Omental fat pad (tissue), 3 donors: ENCODE measurements at regions not wholly inside any gene's neighbourhood (a gene's known extent, or its start where the extent isn't known, plus 50 kb on each side); places are given as distances from the start of the nearest gene placed in this dataset.
"Not testable (repeated sequence)": the region's sequence is repeated elsewhere in the genome, so short reads cannot be mapped to it uniquely, and the experiment has no call there.

Source experiments
- ATAC-seq: fragments of 150-250 bp; one replicate; pipeline ENCODE4 v1.9.1; 2016; ENCODE audit warnings: mild to moderate bottlenecking, moderate library complexity; ENCODE audit not compliant: low FRiP score
- DNase-seq: peaks from one replicate; pipeline ENCODE4 v3.0.0-alpha.2; 2019; ENCODE audit warnings: low spot score
- CTCF ChIP-seq, 3 donors: fragments of 450-650 bp; IDR thresholded peaks; one replicate each; pipeline ENCODE4 v1.5.1; 2016 to 2017; ENCODE audit warnings: antibody characterized with exemption in 3 of 3, mild to moderate bottlenecking in 3 of 3, moderate library complexity in 2 of 3

- no peak for TF ChIP-seq CTCF (IDR thresholded peaks at IDR 0.05)
- ATAC-seq (no peak), DNase-seq (no peak)
These were observed 597.8 kb downstream of the LIG4 start for GRCh38 chr13:107617527-107617926.

- ATAC-seq (no peak), DNase-seq (no peak)
- TF ChIP-seq CTCF (IDR thresholded peaks at IDR 0.05): no peak
These were observed 603.0 kb downstream of the LIG4 start for GRCh38 chr13:107612376-107612775.

GRCh38 chr13:107608736-107609135 lies 606.6 kb downstream of the LIG4 start:
- TF ChIP-seq CTCF (IDR thresholded peaks at IDR 0.05): no peak
- DNase-seq: no peak
- no peak for ATAC-seq

- no peak for DNase-seq
- TF ChIP-seq CTCF (IDR thresholded peaks at IDR 0.05): no peak
- ATAC-seq: no peak
These were observed 614.4 kb downstream of the LIG4 start for GRCh38 chr13:107600971-107601370.

GRCh38 chr13:107596306-107596705 lies 619.0 kb downstream of the LIG4 start:
- not testable (repeated sequence) for ATAC-seq

GRCh38 chr13:107590556-107590955 lies 624.8 kb downstream of the LIG4 start:
- TF ChIP-seq CTCF (IDR thresholded peaks at IDR 0.05): no peak
- ATAC-seq (no peak), DNase-seq (no peak)

More at GRCh38 chr13:107596306-107596705, 619.0 kb downstream of the LIG4 start:
- not testable (repeated sequence) for DNase-seq

GRCh38 chr13:107587681-107588080 lies 627.7 kb downstream of the LIG4 start:
- ATAC-seq (no peak), DNase-seq (no peak)
- TF ChIP-seq CTCF (IDR thresholded peaks at IDR 0.05): no peak

GRCh38 chr13:107586216-107586615 lies 629.1 kb downstream of the LIG4 start:
- DNase-seq: no peak
- ATAC-seq: no peak
- no peak for TF ChIP-seq CTCF (IDR thresholded peaks at IDR 0.05)
